ENCODE measurements at regions not wholly inside any gene's neighbourhood (a gene's known extent, or its start where the extent isn't known, plus 50 kb on each side); places are given as distances from the start of the nearest gene placed in this dataset.

- CTCF ChIA-PET, result no interaction called here
- Mint-ChIP-seq H3K4me3 (no peak overlapping the region), H3K27ac (no peak overlapping the region), H3K27me3 (no peaks in the 10 kb centered on the region), H3K36me3 (ENCODE audit: low read depth) (no peaks in the 10 kb centered on the region), H3K4me1 (no peaks in the 10 kb centered on the region), H3K9me3 (no peaks in the 10 kb centered on the region)
- no peak for TF ChIP-seq CTCF (IDR thresholded peaks at IDR 0.05)
- no peak for ATAC-seq (ENCODE audit: low read depth)
- no peak for DNase-seq
- intact Hi-C loops (cut with micrococcal nuclease), result no loop called here
- POLR2A ChIA-PET, result no interaction called here
Measured at GRCh38 chr4:177182166-177182565, 127.5 kb upstream of the NEIL3 start.

- H3K27me3 Mint-ChIP-seq, result no peaks in the 10 kb centered on the region
- TF ChIP-seq CTCF (IDR thresholded peaks at IDR 0.05), result no peak
- H3K9me3 Mint-ChIP-seq, result no peaks in the 10 kb centered on the region
- H3K4me3 Mint-ChIP-seq, result no peak overlapping the region
- CTCF ChIA-PET, result no interaction called here
- POLR2A ChIA-PET, result no interaction called here
- no peak for ATAC-seq (ENCODE audit: low read depth)
- intact Hi-C loops (cut with micrococcal nuclease), result no loop called here
- no peak for DNase-seq
- no peak overlapping the region for H3K27ac Mint-ChIP-seq
- H3K4me1 Mint-ChIP-seq, result no peaks in the 10 kb centered on the region
- H3K36me3 Mint-ChIP-seq (ENCODE audit: low read depth), result no peaks in the 10 kb centered on the region
Measured at GRCh38 chr4:177182728-177183127, 126.9 kb upstream of the NEIL3 start.

GRCh38 chr4:177185151-177185550 is 124.5 kb upstream of the NEIL3 start:
- CTCF ChIA-PET, result no interaction called here
- intact Hi-C loops (cut with micrococcal nuclease), result no loop called here
- no peak for TF ChIP-seq CTCF (IDR thresholded peaks at IDR 0.05)
- no peak overlapping the region for H3K4me3 Mint-ChIP-seq
- POLR2A ChIA-PET, result no interaction called here
- no peak overlapping the region for H3K27ac Mint-ChIP-seq
- H3K9me3 Mint-ChIP-seq, result no peaks in the 10 kb centered on the region
- DNase-seq (no peak), ATAC-seq (ENCODE audit: low read depth) (no peak)
- no peaks in the 10 kb centered on the region for H3K4me1 Mint-ChIP-seq
- H3K27me3 Mint-ChIP-seq, result no peaks in the 10 kb centered on the region
- H3K36me3 Mint-ChIP-seq (ENCODE audit: low read depth), result no peaks in the 10 kb centered on the region

- DNase-seq (no peak), ATAC-seq (ENCODE audit: low read depth) (no peak)
- no peak for TF ChIP-seq CTCF (IDR thresholded peaks at IDR 0.05)
- ChIA-PET CTCF (no interaction called here), POLR2A (no interaction called here)
- intact Hi-C loops (cut with micrococcal nuclease), result no loop called here
- H3K27me3 Mint-ChIP-seq, result no peaks in the 10 kb centered on the region
- no peaks in the 10 kb centered on the region for H3K9me3 Mint-ChIP-seq
- no peaks in the 10 kb centered on the region for H3K36me3 Mint-ChIP-seq (ENCODE audit: low read depth)
- no peaks in the 10 kb centered on the region for H3K4me1 Mint-ChIP-seq
- H3K4me3 Mint-ChIP-seq, result no peak overlapping the region
- H3K27ac Mint-ChIP-seq, result no peak overlapping the region
Measured at GRCh38 chr4:177185579-177185978, 124.1 kb upstream of the NEIL3 start.

- no peaks in the 10 kb centered on the region for H3K27me3 Mint-ChIP-seq
- no peak overlapping the region for H3K27ac Mint-ChIP-seq
- H3K36me3 Mint-ChIP-seq (ENCODE audit: low read depth), result no peaks in the 10 kb centered on the region
- ATAC-seq (ENCODE audit: low read depth) (no peak), DNase-seq (no peak)
- H3K4me1 Mint-ChIP-seq, result no peaks in the 10 kb centered on the region
- H3K9me3 Mint-ChIP-seq, result no peaks in the 10 kb centered on the region
- CTCF ChIA-PET, result no interaction called here
- intact Hi-C loops (cut with micrococcal nuclease), result no loop called here
- POLR2A ChIA-PET, result no interaction called here
- no peak for TF ChIP-seq CTCF (IDR thresholded peaks at IDR 0.05)
- H3K4me3 Mint-ChIP-seq, result no peak overlapping the region
Measured at GRCh38 chr4:177187371-177187770, 122.3 kb upstream of the NEIL3 start.
